Loucy (cell line): ENCODE measurements at regions not wholly inside any gene's neighbourhood (a gene's known extent, or its start where the extent isn't known, plus 50 kb on each side); places are given as distances from the start of the nearest gene placed in this dataset.

Source experiments
- H2AFZ ChIP-seq: fragments of 200-600 bp; sonication (generic); 2 replicates; pipeline ENCODE4 v1.6.0; 2016; ENCODE audit warnings: antibody characterized with exemption, mild to moderate bottlenecking, low read length, moderate library complexity
- H3F3A ChIP-seq: fragments of 200-600 bp; 2 replicates; pipeline ENCODE4 v1.6.0; 2016; ENCODE audit warnings: antibody characterized with exemption, low read depth, mild to moderate bottlenecking
- H3K27me3 ChIP-seq: fragments of 200-600 bp; sonication (generic); 2 replicates; pipeline ENCODE4 v1.6.1; 2014; ENCODE audit warnings: low read length, mild to moderate bottlenecking; ENCODE audit not compliant: insufficient read depth, poor library complexity, severe bottlenecking
- H3K36me3 ChIP-seq: fragments of 200-600 bp; sonication (generic); 2 replicates; pipeline ENCODE4 v1.6.1; 2016; ENCODE audit warnings: low read length; ENCODE audit not compliant: insufficient read depth
- H3K4me1 ChIP-seq: fragments of 200-600 bp; sonication (generic); 2 replicates; pipeline ENCODE4 v1.5.1; 2014; ENCODE audit warnings: low read length, mild to moderate bottlenecking; ENCODE audit not compliant: insufficient read depth, poor library complexity, severe bottlenecking
- H3K4me2 ChIP-seq: fragments of 200-600 bp; sonication (generic); 2 replicates; pipeline ENCODE4 v1.6.0; 2014; ENCODE audit warnings: antibody characterized with exemption, low read length, low read depth, mild to moderate bottlenecking; ENCODE audit not compliant: poor library complexity, severe bottlenecking
- H3K4me3 ChIP-seq: fragments of 200-600 bp; sonication (generic); 2 replicates; pipeline ENCODE4 v1.5.1; 2014; ENCODE audit warnings: low read length, mild to moderate bottlenecking, mixed read lengths; ENCODE audit not compliant: poor library complexity, severe bottlenecking
- H3K79me2 ChIP-seq: fragments of 200-600 bp; sonication (generic); 2 replicates; pipeline ENCODE4 v1.6.1; 2014; ENCODE audit warnings: low read length; ENCODE audit not compliant: insufficient read depth
- H3K9ac ChIP-seq: fragments of 200-600 bp; sonication (generic); 2 replicates; pipeline ENCODE4 v1.6.0; 2014; ENCODE audit warnings: mild to moderate bottlenecking, low read depth, low read length, moderate library complexity; ENCODE audit not compliant: poor library complexity, severe bottlenecking
- H3K9me2 ChIP-seq: fragments of 200-600 bp; sonication (generic); replicated peaks from 2 replicates; pipeline ENCODE4 v1.6.1; 2016; ENCODE audit warnings: low read depth, low read length, mixed read lengths
- H3K9me3 ChIP-seq: fragments of 200-600 bp; sonication (generic); 2 replicates; pipeline ENCODE4 v1.6.1; 2014; ENCODE audit warnings: mild to moderate bottlenecking, antibody characterized with exemption, low read length, low read depth; ENCODE audit not compliant: insufficient read depth
- H4K20me1 ChIP-seq: fragments of 200-600 bp; sonication (generic); 2 replicates; pipeline ENCODE4 v1.6.0; 2014; ENCODE audit warnings: antibody characterized with exemption, low read length, mild to moderate bottlenecking; ENCODE audit not compliant: insufficient read depth, poor library complexity, severe bottlenecking
- EZH2phosphoT487 ChIP-seq: fragments of 200-600 bp; IDR thresholded peaks from 2 replicates; pipeline ENCODE4 v1.6.1; 2018; ENCODE audit warnings: antibody characterized with exemption, mild to moderate bottlenecking, moderate library complexity, borderline replicate concordance
- TF ChIP-seq, protein P1 (sequence below): fragments of 200-600 bp; sonication (generic); conservative IDR thresholded peaks from 2 replicates; pipeline ENCODE4 v1.5.1; 2014; ENCODE audit warnings: mild to moderate bottlenecking, antibody characterized with exemption, low read length

DNA sequence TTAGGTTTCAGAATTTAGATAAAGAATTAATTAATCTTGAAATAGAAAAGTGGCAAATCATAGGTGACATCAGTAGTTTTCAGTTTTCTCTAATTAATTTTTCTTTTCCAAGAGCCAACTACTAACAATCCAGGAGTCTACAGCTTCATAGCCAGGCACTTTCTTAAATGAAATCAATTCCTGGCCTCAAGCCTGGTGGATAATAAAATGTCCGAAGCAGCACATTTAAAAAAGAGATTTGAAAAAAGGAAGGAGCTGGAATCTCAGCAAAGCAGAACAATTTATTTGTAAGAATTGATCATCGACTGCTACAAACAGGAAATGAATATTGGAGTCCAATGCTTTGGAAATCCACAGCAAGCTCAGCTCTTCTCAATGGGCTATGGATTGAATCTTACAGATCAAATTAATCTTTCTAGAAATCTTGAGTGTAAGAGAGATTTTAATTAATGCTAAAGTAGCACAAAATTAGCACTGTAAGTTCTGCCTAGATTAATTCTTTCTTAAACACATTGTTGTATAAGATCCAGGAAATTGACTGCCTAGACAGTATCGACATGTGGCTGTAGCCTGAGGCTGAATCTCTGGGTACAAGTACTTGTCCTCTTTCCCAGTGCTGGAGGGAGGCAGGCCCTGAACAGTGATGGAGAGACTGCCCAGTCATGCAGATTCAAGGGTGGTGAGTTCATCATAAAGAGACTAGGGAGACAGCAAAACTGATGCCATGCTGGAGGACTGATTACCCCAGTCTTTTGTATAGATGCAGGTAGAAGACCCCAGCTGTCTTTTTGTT, 167.8 kb upstream of the POU2AF2 start:
- no peaks in the 10 kb centered on the region for H3K79me2 ChIP-seq
- H3K9me3 ChIP-seq = no peaks in the 10 kb centered on the region
- no peak for TF ChIP-seq EZH2phosphoT487
- TF ChIP-seq, protein P1, sequence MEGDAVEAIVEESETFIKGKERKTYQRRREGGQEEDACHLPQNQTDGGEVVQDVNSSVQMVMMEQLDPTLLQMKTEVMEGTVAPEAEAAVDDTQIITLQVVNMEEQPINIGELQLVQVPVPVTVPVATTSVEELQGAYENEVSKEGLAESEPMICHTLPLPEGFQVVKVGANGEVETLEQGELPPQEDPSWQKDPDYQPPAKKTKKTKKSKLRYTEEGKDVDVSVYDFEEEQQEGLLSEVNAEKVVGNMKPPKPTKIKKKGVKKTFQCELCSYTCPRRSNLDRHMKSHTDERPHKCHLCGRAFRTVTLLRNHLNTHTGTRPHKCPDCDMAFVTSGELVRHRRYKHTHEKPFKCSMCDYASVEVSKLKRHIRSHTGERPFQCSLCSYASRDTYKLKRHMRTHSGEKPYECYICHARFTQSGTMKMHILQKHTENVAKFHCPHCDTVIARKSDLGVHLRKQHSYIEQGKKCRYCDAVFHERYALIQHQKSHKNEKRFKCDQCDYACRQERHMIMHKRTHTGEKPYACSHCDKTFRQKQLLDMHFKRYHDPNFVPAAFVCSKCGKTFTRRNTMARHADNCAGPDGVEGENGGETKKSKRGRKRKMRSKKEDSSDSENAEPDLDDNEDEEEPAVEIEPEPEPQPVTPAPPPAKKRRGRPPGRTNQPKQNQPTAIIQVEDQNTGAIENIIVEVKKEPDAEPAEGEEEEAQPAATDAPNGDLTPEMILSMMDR = no peak
- no peak overlapping the region for H3K4me2 ChIP-seq
- no peaks in the 10 kb centered on the region for H3K9me2 ChIP-seq
- H3K36me3 ChIP-seq = no peaks in the 10 kb centered on the region
- H3K9ac ChIP-seq = no peak overlapping the region
- no peaks in the 10 kb centered on the region for H4K20me1 ChIP-seq
- H3K27me3 ChIP-seq = no peaks in the 10 kb centered on the region
- no peaks in the 10 kb centered on the region for H3F3A ChIP-seq
- no peak overlapping the region for H2AFZ ChIP-seq
- H3K4me1 ChIP-seq = no peaks in the 10 kb centered on the region
- H3K4me3 ChIP-seq = no peak overlapping the region

DNA sequence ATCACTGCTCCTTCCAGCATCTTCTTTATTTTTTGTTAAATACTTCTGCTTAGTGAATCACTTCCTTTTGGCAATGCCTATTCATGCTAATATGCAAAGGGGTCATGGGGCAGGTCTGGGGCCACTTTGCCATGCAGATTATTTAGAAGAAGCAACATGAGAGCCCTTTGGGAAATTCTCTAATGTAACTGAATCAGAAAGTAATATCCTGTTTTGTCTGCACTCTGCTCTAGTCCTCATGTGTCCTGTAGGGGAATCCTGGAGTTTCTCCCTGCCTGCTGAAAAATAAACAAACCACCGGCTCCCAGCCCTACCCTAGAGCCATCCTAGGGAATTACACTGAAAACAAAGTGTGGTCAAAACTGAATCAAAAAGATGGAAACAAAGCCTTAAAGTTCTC, 176.5 kb upstream of the POU2AF2 start:
- H3K4me2 ChIP-seq = no peak overlapping the region
- no peaks in the 10 kb centered on the region for H3K36me3 ChIP-seq
- H3K9me2 ChIP-seq = no peaks in the 10 kb centered on the region
- TF ChIP-seq, protein P1 = no peak
- TF ChIP-seq EZH2phosphoT487 = no peak
- H3K9ac ChIP-seq = no peak overlapping the region
- H4K20me1 ChIP-seq = no peaks in the 10 kb centered on the region
- H2AFZ ChIP-seq = no peak overlapping the region
- H3K9me3 ChIP-seq = peaks cover 11% of the 10 kb centered on the region
- no peaks in the 10 kb centered on the region for H3K79me2 ChIP-seq
- H3K27me3 ChIP-seq = no peaks in the 10 kb centered on the region
- H3K4me3 ChIP-seq = no peak overlapping the region
- H3K4me1 ChIP-seq = peaks cover 6% of the 10 kb centered on the region
- H3F3A ChIP-seq = no peaks in the 10 kb centered on the region

DNA sequence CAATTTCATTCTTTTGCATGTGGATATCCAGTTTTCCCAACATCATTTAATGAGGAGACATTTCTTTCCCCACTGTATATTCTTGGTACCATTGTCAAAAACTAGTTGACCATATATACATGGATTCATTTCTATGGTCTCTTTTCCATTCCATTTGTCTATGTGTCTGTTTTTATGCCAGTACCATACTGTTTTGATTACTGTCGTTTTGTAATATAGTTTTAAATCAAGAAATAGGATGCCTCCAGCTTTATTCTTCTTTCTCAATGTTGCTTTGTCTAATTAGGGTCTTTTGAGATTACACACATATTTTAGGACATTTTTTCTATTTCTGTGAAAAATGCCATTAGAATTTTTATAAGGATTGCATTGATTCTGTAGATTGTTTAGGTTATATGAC, 177.5 kb upstream of the POU2AF2 start:
- Histone ChIP-seq H3K9me2 (no peaks in the 10 kb centered on the region), H3K4me3 (no peak overlapping the region), H3K9ac (no peak overlapping the region), H3F3A (no peaks in the 10 kb centered on the region), H3K4me1 (peaks cover 6% of the 10 kb centered on the region), H3K27me3 (no peaks in the 10 kb centered on the region), H3K36me3 (no peaks in the 10 kb centered on the region), H4K20me1 (no peaks in the 10 kb centered on the region), H3K79me2 (no peaks in the 10 kb centered on the region), H3K4me2 (no peak overlapping the region), H2AFZ (no peak overlapping the region), H3K9me3 (peaks cover 11% of the 10 kb centered on the region)
- TF ChIP-seq, protein P1 = no peak
- TF ChIP-seq EZH2phosphoT487 = no peak
